Activated naive CD8-positive, alpha-beta T cell treated with anti-CD3 and anti-CD28 coated beads, Interleukin-2, amount 10 ng/mL, durations not matched to agents 7 days and 5 days (primary cell): ENCODE measurements at regions not wholly inside any gene's neighbourhood (a gene's known extent, or its start where the extent isn't known, plus 50 kb on each side); places are given as distances from the start of the nearest gene placed in this dataset.

Source experiments
- ATAC-seq: fragments of 150-1000 bp; cut with Tn5 transposase; one replicate; pipeline ENCODE4 v1.10.0; 2021; ENCODE audit warnings: low read depth, moderate library complexity
- POLR2A ChIA-PET: fragments of 350-600 bp; sonication (Branson Sonifier 250); formaldehyde crosslinking; loops from one replicate; lab custom pipeline; 2021; ENCODE audit warnings: antibody characterized with exemption; lab: Charles Lee
- DNase-seq: peaks from one replicate; pipeline ENCODE4 v3.0.0; 2021
- H3K27ac Mint-ChIP-seq: one replicate; pipeline ENCODE4 v1.8.0; 2022; ENCODE audit warnings: mild to moderate bottlenecking, mixed read lengths
- H3K27me3 Mint-ChIP-seq: one replicate; pipeline ENCODE4 v1.8.0; 2022; ENCODE audit warnings: mild to moderate bottlenecking, moderate library complexity, mixed read lengths
- H3K36me3 Mint-ChIP-seq: one replicate; pipeline ENCODE4 v1.8.0; 2021; ENCODE audit warnings: mild to moderate bottlenecking, mixed read lengths
- H3K4me1 Mint-ChIP-seq: one replicate; pipeline ENCODE4 v1.8.0; 2021; ENCODE audit warnings: mixed read lengths
- H3K4me3 Mint-ChIP-seq: one replicate; pipeline ENCODE4 v1.8.0; 2022; ENCODE audit warnings: mild to moderate bottlenecking, moderate library complexity, mixed read lengths
- H3K9me3 Mint-ChIP-seq: one replicate; pipeline ENCODE4 v1.8.0; 2021; ENCODE audit warnings: mixed read lengths

DNA sequence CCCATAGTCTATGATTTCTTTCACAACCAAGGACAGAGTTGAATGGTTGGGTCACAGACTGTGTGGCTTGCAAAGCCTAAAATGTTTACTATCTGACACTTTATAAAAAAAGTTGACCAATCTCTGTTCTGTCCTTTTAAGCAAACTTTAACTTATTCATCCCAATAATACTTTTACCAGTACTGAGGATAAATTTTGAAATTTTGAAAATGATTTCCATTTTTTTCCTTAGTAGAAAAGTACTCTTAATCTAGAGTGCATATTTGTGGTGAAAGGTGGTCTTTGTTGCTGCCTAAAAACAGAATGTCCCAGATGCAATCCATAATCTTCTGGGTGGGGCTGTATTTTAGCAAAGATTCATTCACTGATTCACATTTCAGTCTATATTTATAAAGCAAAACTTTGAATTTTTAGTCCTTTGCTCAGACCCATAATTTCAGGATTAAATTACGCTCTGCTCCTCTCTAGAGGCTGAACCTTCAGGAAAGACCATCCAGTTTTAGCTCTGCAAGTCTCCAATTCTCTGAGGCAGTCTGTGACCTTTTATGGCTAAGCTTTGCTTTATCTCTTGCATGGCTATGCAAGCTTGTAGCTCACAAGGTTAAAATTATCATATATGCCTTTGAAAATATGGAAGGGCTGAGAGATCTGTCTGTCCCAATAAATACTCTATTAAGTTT lies 573.5 kb downstream of the COL12A1 start:
- no peak overlapping the region for H3K27ac Mint-ChIP-seq
- POLR2A ChIA-PET: no interaction called here
- no peaks in the 10 kb centered on the region for H3K4me1 Mint-ChIP-seq
- no peak for DNase-seq
- no peaks in the 10 kb centered on the region for H3K27me3 Mint-ChIP-seq
- H3K9me3 Mint-ChIP-seq: peaks cover 1% of the 10 kb centered on the region
- H3K36me3 Mint-ChIP-seq: no peaks in the 10 kb centered on the region
- no peak overlapping the region for H3K4me3 Mint-ChIP-seq
- no peak for ATAC-seq

DNA sequence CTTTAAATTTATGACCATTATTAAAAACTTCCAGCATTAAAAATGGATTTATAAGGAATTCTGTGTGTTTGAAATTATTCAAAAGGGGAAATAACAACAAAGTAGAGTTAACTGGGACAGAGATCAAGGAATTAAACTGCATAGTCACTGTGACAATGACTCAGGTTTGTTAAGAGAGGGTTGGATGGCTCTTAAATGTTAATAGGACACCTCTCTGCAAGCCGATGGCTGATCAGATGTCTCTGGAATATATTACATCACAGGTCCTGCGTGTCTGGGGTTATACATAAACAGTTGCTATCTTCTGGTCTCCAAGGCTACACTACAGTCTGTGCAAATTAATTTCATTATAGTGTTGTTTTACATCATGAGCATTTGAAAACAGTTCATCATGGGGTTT lies 574.3 kb downstream of the COL12A1 start:
- Mint-ChIP-seq H3K4me1 (no peaks in the 10 kb centered on the region), H3K27ac (no peak overlapping the region), H3K4me3 (no peak overlapping the region), H3K27me3 (no peaks in the 10 kb centered on the region), H3K9me3 (peaks cover 1% of the 10 kb centered on the region), H3K36me3 (no peaks in the 10 kb centered on the region)
- no peak for DNase-seq
- POLR2A ChIA-PET: no interaction called here
- no peak for ATAC-seq

DNA sequence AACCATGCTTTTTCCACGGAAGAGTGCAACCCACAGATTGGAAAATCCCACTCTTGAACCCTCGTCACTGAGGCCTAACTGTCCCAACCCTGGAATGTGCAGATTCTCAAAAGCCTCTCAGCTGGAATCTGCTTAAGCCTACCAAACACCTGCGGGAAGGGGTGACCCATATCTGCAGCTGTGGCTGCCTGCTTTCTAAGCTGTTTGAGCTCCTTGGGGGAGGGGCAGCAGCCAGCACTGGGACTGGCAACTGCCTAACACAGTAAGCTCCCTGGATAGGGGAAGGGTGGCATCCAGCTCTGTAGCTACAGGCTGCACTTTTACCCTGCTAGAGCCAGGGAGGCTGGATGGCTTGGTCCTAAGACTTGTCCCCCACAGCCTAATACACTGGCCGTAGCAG lies 579.6 kb downstream of the COL12A1 start:
- Mint-ChIP-seq H3K27me3 (no peaks in the 10 kb centered on the region), H3K36me3 (no peaks in the 10 kb centered on the region), H3K27ac (no peak overlapping the region), H3K4me1 (no peaks in the 10 kb centered on the region), H3K9me3 (peaks cover 13% of the 10 kb centered on the region), H3K4me3 (no peak overlapping the region)
- ATAC-seq (no peak), DNase-seq (no peak)
- POLR2A ChIA-PET: no interaction called here

DNA sequence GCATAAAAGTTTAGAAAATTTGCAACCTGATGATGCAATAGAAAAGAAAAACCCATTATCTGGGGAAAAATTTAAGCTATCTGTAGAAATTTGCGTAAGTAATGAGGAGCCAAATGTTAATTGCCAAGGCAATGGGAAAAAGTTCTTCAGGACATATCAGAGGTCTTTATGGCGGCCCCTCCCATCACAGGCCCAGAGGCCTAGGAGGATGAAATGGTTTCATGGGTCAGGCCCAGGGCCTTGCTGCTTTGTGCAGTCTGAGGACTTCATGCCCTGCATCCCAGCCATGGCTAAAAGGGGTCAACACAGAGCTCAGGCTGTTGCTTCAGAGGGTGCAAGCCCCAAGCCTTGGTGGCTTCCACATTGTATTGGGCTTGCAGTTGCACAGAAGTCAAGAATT lies 582.8 kb downstream of the COL12A1 start:
- H3K36me3 Mint-ChIP-seq: no peaks in the 10 kb centered on the region
- H3K4me3 Mint-ChIP-seq: no peak overlapping the region
- H3K27ac Mint-ChIP-seq: no peak overlapping the region
- DNase-seq: no peak
- no peaks in the 10 kb centered on the region for H3K4me1 Mint-ChIP-seq
- H3K9me3 Mint-ChIP-seq: peaks cover 13% of the 10 kb centered on the region
- no peaks in the 10 kb centered on the region for H3K27me3 Mint-ChIP-seq
- no peak for ATAC-seq
- POLR2A ChIA-PET: no interaction called here

DNA sequence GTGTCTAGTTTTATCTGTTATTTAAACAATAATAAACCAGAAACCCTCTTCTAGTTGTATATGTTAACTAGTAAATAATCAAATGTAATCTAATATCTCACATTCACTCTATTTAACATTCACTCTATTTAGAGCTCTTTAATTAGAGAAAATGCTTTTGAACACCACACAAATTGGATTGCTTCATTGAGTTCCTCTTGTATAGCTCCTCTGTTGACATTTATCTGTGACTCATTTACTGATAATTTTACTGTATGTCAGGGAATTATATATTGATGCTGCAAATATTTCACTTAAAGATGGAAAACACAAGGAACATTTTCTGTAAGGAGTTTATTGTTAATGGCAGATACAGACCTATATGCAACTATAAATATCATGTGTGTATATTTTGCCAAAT lies 594.6 kb downstream of the COL12A1 start:
- no peak overlapping the region for H3K27ac Mint-ChIP-seq

DNA sequence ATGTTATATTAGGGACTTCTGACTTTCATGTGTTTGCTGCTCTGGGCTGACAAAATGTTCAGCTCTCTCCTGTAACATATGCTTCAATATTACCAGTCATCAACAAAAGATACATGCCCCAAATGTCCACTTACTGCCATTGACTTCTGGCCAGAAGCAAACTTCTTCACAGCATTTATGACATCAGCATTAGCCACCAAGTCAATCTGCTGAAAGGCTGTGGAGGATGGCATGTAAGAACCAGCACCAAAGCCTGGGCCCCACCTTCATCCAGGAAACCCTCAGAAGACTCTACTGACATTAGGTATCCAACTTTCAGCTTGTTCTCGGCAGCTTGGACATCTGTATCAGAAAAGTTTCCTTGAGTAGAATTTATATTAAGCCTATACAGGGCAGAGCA lies 595.5 kb downstream of the COL12A1 start:
- no peaks in the 10 kb centered on the region for H3K27me3 Mint-ChIP-seq

More for the DNA sequence above, 594.6 kb downstream of the COL12A1 start:
- Mint-ChIP-seq H3K36me3 (no peaks in the 10 kb centered on the region), H3K9me3 (no peaks in the 10 kb centered on the region), H3K4me3 (no peak overlapping the region), H3K27me3 (no peaks in the 10 kb centered on the region), H3K4me1 (no peaks in the 10 kb centered on the region)
- ATAC-seq (no peak), DNase-seq (no peak)
- POLR2A ChIA-PET: no interaction called here

DNA sequence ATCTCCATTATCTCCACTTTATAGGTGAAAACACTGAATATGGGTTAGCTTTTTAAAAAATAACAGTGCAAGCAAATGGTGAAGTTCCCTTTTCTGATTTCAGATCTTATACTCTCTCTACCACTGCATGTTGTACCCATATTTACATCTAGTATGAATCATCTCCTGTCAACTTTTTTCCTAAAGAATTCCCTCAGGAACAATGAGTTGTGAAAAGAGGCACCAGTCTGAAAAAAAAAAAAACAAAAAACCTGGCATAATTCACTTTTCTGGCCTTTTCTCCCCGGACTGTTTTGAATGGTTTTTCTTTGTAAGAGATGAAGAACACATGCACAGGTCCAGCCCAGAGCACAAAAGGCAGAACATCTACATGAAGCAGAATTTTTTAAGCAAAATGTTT lies 596.0 kb downstream of the COL12A1 start:
- DNase-seq: no peak

More for the DNA sequence above, 595.5 kb downstream of the COL12A1 start:
- DNase-seq: no peak
- H3K4me3 Mint-ChIP-seq: no peak overlapping the region
- H3K9me3 Mint-ChIP-seq: no peaks in the 10 kb centered on the region
- ATAC-seq: no peak
- no peak overlapping the region for H3K27ac Mint-ChIP-seq
- no peaks in the 10 kb centered on the region for H3K4me1 Mint-ChIP-seq
- POLR2A ChIA-PET: no interaction called here
- H3K36me3 Mint-ChIP-seq: no peaks in the 10 kb centered on the region

DNA sequence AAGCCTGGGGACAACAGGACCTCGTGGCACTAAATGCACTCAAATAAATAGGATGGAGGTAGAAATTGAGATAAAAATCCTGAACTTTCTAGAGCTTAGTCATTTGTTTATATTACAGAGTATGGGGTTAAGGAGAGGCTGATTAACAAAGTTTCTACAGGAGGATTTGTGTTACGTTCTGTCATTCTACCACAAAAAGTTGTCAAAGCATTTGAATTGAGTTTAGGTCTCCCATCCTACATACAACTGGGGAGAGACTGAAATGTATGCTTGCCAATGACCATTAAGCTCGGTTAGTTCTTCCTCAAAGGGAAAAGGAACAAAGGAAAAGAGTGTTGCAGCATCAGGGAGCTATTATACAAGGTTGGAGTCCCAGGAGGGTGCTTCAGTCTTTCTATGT lies 597.9 kb downstream of the COL12A1 start:
- no peaks in the 10 kb centered on the region for H3K27me3 Mint-ChIP-seq

More for the DNA sequence above, 596.0 kb downstream of the COL12A1 start:
- Mint-ChIP-seq H3K27me3 (no peaks in the 10 kb centered on the region), H3K4me1 (no peaks in the 10 kb centered on the region), H3K27ac (no peak overlapping the region), H3K36me3 (no peaks in the 10 kb centered on the region), H3K4me3 (no peak overlapping the region), H3K9me3 (no peaks in the 10 kb centered on the region)
- ATAC-seq: no peak
- POLR2A ChIA-PET: no interaction called here

DNA sequence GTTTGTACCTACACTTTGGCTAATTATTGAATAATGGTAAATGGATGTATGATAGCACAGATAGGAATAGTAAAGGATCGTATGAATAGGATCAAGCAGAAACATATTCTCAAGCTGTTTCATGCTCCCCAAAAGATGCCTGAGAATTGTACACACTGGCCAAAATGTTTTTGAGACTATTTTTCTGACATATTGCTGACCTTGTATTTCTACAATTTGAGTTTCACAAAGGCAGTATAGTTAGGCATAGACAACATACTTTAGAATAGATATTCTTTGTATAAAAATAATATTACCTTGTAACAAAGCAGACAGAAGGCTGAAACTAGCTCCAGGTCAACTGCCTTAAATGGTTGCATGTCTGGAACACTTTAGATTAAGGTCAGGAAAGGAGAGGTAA lies 598.4 kb downstream of the COL12A1 start:
- Mint-ChIP-seq H3K4me3 (no peak overlapping the region), H3K27me3 (no peaks in the 10 kb centered on the region), H3K9me3 (no peaks in the 10 kb centered on the region), H3K4me1 (no peaks in the 10 kb centered on the region), H3K27ac (no peak overlapping the region), H3K36me3 (no peaks in the 10 kb centered on the region)
- ATAC-seq (no peak), DNase-seq (no peak)
- POLR2A ChIA-PET: no interaction called here

More for the DNA sequence above, 597.9 kb downstream of the COL12A1 start:
- POLR2A ChIA-PET: no interaction called here
- H3K4me1 Mint-ChIP-seq: no peaks in the 10 kb centered on the region
- no peak overlapping the region for H3K27ac Mint-ChIP-seq
- H3K4me3 Mint-ChIP-seq: no peak overlapping the region
- no peaks in the 10 kb centered on the region for H3K36me3 Mint-ChIP-seq
- H3K9me3 Mint-ChIP-seq: no peaks in the 10 kb centered on the region
- DNase-seq: no peak
- no peak for ATAC-seq

DNA sequence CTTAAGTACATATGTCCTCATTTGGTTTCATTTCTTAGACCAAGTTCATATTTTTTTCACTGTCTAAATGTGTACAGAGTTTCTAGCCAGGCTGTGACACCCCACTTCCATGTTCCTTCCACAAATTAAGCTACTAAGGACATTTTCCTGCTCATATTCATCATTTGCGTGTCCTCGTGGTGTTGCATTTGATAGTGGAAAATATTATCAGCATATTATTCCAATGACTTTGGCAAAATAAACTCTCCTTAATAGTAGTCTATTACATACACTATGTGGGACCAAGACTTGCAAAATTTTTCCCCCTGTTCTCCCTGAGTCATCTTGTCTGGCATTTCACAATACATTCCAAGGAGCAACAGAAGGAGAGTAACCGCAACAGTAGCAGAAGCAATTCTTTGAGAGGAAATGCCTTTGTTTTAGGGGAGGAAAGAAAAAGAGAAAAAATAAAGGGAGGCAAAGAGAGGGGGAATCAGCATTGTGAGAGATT lies 599.2 kb downstream of the COL12A1 start:
- no peak overlapping the region for H3K4me3 Mint-ChIP-seq
- POLR2A ChIA-PET: no interaction called here
- ATAC-seq: no peak
- no peak overlapping the region for H3K27ac Mint-ChIP-seq
- no peaks in the 10 kb centered on the region for H3K4me1 Mint-ChIP-seq
- DNase-seq: no peak
- H3K36me3 Mint-ChIP-seq: no peaks in the 10 kb centered on the region
- no peaks in the 10 kb centered on the region for H3K9me3 Mint-ChIP-seq
- H3K27me3 Mint-ChIP-seq: no peaks in the 10 kb centered on the region

DNA sequence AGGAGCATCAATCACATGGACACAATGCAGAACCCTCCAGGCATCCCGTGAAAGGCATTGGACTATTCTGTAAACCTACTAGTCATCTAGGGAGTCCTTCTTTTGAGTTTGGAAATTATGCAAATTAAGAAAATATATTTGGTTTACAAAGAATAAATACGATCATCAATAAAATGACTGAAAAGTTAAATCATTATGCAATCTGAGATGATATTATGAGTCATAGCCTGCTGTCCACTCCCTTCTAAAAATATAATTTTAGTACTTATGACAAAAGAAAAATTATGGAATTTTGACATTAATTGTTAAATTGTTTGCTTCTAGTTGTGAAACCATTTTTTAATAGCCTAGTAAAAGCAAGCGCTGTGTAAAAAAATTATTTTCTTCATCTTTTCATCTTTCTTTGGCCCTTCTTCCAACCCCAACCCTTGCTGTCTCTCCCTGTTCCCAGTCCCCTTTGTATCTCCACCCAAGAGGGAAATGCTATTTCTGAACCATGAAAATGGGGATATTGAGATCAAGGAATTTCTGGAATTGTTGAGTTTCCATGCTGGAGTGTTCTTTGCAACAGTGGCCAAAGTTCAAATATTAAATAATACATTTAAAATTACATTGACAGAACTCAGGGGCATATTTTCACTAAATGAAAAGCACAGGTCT lies 599.8 kb downstream of the COL12A1 start:
- no peaks in the 10 kb centered on the region for H3K9me3 Mint-ChIP-seq
- no peaks in the 10 kb centered on the region for H3K27me3 Mint-ChIP-seq
- DNase-seq (no peak), ATAC-seq (no peak)
- no peak overlapping the region for H3K4me3 Mint-ChIP-seq
- H3K4me1 Mint-ChIP-seq: no peaks in the 10 kb centered on the region
- no peaks in the 10 kb centered on the region for H3K36me3 Mint-ChIP-seq
- POLR2A ChIA-PET: no interaction called here
- H3K27ac Mint-ChIP-seq: no peak overlapping the region

DNA sequence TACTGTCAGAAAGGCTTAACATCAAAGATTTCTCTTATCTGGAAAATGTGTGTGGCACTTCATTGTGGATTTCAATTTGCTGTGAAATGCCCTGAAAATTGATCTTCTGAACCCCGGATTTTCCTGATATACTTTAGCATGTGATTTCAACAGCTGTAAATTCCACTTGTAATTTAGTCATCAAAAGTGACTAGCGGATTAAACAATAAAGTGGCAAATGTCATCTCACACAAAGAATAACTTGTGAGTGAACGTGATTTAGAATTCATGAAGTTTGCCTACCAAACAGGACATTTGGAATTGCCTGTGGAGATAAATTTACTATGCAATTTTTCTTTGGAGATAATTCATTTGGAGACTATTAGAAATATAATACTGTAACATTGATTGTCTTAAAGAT lies 601.6 kb downstream of the COL12A1 start:
- H3K27ac Mint-ChIP-seq: no peak overlapping the region
- H3K4me3 Mint-ChIP-seq: no peak overlapping the region
- H3K9me3 Mint-ChIP-seq: no peaks in the 10 kb centered on the region
- no peaks in the 10 kb centered on the region for H3K4me1 Mint-ChIP-seq
- H3K27me3 Mint-ChIP-seq: no peaks in the 10 kb centered on the region
- no peak for DNase-seq
- POLR2A ChIA-PET: no interaction called here
- ATAC-seq: no peak
- no peaks in the 10 kb centered on the region for H3K36me3 Mint-ChIP-seq

DNA sequence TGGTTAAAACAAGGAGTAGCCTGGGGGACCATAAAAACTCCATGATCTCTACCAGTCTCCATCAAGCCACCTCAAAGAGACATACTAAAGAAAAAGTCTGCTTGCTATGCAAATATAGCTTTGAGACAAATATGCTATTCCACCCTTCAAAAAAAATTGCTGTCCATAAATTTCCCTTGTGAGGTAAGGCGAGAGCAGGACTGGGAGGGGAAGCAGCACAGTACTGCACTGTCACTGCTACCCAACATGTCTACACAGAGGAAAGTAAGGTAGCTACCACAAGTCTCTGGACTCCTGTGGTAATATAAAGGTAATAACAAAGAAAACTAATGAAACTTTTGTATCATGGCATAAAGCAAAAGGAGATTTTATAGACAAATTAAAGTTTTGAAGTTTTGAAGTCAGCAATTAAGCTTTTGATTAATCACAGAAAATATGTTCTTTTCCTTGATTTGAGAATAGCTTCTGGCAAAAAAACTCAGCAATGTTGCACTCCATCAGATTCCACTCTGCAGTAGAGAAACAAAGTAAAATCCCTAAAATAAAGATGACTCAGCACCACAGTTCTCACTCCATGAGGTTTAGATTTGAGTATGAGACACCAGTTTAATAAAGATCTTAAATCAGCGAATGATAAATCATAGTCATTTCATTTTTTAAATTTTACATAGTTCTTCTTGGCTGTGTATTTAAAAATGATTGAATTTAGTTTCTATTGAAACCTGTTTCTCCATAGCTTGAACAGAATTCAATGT lies 602.4 kb downstream of the COL12A1 start:
- Mint-ChIP-seq H3K9me3 (no peaks in the 10 kb centered on the region), H3K36me3 (no peaks in the 10 kb centered on the region), H3K27ac (no peak overlapping the region), H3K27me3 (no peaks in the 10 kb centered on the region), H3K4me3 (no peak overlapping the region), H3K4me1 (no peaks in the 10 kb centered on the region)
- POLR2A ChIA-PET: no interaction called here
- ATAC-seq (no peak), DNase-seq (no peak)

DNA sequence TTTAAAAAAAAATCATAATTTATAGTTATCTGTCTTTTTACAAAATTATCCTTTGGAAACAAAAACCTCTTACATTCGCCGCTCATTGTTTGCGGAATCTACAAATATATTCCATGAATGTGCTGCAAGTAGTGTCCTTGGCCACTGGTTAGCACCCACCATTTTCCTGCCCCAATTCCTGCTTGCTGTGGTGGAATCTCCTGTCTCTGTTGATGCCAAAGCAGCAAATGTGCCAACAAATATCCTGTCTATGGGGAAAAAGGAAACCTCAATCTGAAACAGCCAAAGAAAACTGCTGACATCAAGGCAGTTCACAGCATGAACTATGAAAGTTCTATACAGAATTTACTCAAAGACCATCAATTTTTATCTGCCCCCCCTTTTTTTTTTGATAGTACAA lies 603.6 kb downstream of the COL12A1 start:
- POLR2A ChIA-PET: no interaction called here
- Mint-ChIP-seq H3K4me1 (no peaks in the 10 kb centered on the region), H3K9me3 (no peaks in the 10 kb centered on the region), H3K4me3 (no peak overlapping the region), H3K27me3 (no peaks in the 10 kb centered on the region), H3K27ac (no peak overlapping the region), H3K36me3 (no peaks in the 10 kb centered on the region)
- DNase-seq: no peak
- no peak for ATAC-seq
